Amniotic epithelial cell (primary cell): ENCODE measurements at regions not wholly inside any gene's neighbourhood (a gene's known extent, or its start where the extent isn't known, plus 50 kb on each side); places are given as distances from the start of the nearest gene placed in this dataset.

ENCODE experiments used
- DNase-seq: peaks from one replicate; pipeline ENCODE4 v3.0.0-alpha.2; 2010; ENCODE audit warnings: low read depth

DNA sequence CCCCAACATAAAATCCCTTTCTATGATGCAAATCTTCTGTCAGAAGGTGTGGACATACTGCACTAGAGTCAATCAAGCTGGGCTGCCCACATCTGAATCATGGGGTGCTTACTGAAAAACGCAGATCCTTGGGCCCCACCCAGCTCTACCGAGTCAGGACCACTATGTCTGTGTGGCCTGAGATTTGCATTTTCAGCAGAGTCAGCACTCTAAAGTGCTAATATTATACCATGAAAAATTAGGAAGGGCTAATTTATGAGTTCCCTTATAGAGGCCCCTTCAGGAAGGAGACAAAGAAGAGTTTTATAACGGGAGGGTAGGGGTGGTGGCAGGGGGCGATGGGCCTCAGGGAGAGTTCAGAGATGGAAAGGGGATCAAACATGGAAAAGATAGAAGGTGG lies 163.3 kb upstream of the NABP1 start:
- DNase-seq: peak; percentile 11

DNA sequence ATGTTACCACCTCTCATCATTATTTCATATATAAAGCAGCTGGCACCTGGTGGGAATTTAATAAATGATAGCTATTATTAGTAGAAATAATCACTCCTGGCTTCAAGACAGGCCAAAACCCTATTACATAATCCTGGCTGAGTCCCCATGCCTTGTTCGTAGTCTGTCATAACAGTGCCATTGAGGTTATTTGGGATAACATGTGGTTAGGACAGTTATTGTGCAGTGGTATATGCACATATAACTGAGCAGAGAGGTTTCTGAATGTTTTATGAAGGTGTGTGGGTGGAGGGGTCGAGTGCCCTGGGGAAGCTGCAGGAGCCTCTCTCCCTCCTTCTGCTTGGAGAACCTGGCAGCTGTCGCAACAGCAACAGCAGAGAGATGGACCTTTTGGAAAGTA lies 162.4 kb upstream of the NABP1 start:
- no peak for DNase-seq

DNA sequence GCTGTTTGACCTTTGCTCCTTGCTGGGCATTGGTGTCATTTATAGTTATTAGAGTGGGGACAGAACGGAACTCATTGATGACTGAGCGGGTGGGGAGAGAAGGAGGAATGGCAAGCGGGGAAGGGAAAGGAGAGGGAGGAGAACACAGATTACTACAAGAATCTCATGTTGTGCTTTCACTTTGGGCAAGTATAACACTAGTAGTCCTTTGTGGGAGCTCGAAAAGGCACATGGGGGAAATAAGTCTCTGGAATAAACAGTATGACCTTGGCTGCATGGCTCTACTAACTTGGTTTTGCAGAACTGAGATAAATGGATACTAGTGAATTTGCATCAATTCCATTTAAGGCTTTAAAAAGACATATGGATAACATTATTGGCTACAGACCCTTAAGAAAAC lies 161.7 kb upstream of the NABP1 start:
- no peak for DNase-seq

DNA sequence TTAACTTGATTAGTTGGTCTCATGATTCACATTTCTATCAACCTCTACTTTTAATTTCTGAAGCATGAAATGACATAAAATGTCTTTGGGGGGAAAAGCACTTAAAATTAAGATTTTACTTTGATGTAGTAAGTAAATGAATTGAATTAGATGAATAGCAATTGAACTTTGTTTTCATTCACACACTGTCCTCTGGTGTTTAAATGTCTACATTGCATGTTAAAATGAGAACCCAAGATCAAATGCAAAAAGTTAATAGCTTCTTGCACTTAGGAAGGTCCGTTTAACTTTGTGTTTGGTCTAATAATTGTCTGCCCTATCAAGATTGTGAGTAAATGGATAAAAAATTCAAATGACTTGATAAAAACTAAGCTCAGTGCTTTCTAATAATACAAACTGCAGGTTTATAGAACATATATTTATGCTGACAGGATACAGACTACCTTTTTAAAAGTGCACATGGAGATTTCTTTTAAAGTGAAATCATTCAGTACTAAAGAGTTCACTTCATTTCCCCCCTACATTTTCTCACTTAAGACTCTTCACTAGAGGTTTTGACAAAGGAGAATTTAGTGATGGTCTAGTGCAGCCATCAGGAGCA lies 156.2 kb upstream of the NABP1 start:
- peak; percentile 37 for DNase-seq

DNA sequence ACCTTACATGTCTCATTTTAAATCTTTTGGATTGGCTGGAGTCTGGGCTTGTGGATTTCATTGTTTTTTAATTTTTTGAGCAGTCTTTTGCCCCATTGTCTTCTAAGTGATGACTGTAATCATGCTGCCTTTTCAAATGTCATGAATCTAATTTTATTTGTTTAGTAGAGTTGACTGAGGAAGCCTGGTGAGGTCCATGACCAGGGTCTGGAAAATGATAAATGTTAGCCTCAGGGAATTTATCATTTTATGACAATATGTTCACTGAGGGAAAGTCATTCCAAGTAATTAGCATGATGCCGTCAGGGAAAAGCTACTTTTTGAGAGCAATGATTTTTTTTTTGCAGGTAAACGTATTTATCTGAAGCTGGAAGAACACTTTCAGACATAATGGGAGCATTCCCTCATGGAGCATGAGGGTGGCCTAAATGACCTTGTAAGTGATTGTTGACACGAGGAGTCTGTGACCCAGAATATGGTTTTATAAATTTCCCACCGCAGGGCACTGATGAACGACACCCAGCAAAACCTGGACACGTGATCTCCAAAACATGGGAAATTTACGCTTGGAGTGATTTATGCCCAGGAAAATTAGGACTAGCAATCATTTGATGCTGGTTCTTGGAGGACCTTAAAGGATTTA lies 155.3 kb upstream of the NABP1 start:
- DNase-seq: no peak

DNA sequence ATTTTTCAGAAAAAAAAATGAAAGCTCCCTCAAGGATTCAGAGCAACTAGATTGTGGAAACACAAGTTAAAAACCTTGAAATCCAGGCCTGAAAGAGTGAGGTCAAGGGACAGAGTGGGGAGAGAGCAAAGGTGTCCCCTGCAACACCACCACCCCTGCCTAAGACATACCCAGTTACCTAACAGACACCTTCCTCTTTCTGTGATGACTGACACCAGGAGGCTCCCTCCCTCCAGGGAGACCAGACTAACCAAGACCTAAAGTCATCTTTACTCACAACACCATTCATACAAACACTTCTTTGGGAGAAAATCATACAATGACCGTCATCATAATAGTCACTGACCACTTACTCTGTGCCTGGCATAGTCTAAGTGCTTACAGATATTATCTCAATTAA lies 151.8 kb upstream of the NABP1 start:
- no peak for DNase-seq

DNA sequence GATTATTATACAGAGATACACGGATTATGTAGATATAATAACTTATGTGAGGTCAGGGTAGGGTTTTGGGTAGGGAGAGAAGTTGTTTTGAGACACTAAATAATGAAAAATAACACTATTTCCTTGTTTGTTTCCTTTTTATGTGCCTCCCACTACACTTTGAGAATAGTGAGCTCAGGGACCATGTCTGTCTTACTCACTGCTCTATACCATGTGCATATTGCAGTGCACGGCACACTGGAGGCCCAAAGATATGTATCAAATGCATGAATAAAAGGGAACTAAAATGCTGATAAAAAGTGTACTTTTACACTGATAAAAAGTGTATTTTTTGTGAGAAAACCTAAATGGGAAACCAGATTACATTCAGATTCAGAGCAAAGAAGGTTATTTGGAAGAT lies 151.4 kb upstream of the NABP1 start:
- no peak for DNase-seq

DNA sequence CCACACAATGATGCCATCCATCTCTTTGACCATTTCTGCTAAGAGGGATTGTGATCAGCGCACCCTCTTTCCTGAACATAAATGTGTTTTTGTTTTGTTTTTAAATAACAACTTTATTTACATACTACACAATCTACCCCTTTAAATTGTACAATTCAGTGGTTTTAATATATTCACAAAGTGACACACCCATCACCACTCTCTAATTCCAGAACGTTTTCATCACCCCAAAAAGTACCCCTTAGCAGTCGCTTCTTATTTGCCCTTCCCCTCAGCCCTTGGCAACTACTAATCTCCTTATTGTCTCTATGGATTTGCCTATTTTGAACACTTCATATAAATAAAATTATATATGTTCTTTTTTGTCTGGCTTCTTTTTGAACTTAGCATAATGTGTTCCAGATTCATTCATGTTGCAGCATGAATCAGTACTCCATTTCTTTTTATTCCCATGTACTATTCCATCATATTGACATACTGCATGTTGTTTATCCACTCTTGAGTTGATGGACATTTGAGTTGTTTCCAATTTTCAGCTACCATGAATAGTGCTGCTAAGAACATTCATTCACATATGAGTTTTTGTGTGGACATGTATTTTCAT lies 150.9 kb upstream of the NABP1 start:
- DNase-seq: no peak

DNA sequence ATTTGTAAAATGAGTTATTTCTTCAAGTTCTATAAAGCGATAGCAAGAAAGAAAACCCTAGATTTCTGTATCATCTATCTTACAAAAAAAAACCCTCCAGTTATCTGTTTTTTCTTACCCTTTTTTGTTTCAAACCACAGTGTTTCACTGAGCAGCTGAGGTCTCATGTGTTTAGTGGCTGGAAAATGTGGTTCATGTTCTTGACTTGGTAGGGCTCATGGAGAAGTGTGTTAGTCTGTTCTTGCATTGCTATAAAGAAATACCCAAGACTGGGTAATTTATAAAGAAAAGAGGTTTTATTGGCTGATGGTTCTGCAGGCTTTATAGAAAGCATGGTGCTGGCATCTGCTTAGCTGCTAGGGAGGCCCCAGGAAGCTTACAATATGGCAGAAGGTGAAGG lies 147.3 kb upstream of the NABP1 start:
- DNase-seq: no peak

DNA sequence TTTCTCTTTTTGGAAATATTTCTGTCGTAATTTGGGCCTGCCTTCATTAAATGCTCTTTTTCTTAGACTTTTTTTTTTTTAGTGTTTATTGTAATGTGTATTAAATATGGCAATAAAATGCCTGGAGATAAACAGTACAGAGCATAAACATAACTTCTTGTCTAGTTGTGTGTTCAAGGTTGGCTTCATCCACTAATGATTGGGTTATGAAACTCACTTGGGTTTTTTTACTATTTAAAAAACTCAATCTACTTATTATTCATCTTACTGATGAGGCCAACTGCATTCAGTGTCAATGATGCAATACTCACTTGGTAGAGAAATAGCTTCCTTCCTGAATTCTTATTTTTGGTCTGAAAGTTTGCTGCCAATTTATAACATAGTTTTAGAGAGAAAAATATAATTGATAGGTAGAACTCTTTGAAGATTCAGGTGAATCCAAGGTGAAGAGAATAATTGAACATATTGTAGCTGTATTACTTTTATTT lies 144.2 kb upstream of the NABP1 start:
- DNase-seq: peak; percentile 30

DNA sequence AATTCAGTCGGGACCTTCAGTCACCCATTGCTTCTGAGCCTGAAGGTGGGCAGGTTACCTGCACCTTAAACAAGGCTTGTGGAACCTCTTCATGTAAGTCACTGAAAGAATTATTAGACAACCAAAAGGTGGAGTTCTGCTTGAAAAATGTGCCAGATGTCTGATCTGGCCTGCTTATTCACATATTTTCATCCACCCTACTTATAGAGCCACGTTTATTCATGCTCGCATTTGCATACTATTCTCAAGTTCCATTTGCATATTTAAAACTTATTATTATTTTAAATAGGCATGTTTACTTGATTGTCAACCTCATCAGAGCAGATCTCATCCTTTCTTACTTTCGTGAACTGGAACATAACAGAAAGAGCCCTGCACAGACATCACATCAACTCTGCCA lies 140.0 kb upstream of the NABP1 start:
- no peak for DNase-seq

DNA sequence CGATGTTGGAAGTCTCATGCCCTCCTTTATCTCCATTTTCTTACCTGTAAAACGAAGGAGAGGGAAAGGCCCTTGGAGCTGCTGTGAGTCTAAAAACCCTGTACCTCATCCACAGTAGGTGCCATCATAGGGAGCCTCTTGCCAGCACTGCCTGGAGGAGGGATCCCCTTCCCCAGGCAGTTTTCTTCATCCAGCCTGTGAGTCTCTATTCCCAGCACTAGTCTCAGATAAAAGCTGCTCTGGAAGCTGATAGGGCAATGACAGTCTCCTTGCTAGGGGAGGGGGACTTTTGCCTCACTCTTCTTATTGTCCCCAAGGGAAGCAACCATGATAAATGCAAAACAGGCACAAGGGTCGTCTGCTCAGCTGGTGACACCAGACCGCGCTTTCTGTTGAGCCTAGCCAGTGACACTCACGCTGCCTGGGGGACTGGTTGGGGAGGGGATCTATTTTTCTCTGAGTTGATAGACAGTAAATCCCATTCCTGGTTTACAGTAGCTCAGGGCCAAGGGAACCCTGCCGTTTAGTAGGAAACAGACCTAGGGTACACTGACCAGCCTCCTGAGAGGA lies 139.5 kb upstream of the NABP1 start:
- no peak for DNase-seq

DNA sequence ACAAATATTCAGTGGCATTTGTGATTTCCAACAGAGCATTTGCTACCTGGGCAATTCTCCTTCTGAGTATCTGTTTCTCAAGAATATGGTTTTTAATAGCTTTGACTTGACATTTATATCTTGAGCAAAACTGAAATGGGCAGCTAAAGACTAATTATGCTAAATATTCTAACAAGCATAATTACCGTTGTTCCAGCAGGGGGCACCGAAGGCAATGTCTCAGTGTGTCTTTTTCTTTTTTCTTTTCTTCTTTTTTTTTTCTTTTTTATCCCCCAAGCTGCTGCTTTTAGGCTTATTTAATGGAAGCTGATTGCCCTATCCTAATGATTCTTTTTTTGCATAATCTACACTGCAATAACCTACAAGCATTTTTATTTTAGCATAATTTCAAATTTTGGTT lies 138.9 kb upstream of the NABP1 start:
- DNase-seq: peak; percentile 24

DNA sequence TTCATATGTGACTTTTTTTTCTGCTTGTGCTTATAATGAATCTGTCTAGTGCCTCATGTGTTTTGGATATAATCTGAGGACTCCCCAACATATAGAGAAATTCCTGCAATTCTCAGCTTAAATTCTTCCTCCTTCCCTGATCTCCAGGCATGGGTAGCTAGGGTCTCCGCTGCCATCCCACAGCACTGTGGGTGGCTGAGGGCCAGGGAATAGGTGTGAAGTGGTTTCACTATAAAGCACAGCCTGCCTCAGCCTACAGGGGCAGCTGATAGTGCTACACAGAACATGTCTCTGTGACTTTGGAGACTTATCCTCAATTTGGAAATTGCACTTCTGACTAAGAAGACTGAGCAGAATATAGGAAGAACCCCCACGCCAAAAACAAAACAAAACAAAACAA lies 137.3 kb upstream of the NABP1 start:
- DNase-seq: no peak

DNA sequence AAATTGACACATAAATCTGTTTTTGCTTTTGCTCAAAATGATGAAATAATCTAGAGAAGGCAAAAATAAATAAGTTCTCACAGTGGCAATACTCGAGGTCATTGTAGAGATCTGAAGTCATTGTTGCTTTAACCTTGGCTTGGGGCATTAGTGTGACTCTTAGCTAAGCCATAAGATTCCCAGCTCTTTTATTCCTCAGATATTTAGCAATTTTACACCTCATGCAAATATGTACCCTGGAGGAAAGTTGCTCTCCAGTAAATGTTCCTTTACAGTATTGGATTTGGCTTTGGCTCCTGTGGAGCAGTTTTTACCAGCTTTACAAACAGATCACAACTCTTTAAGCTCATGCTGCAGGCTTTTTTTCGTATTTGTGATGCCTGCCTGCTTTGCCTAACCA lies 134.2 kb upstream of the NABP1 start:
- DNase-seq: no peak

DNA sequence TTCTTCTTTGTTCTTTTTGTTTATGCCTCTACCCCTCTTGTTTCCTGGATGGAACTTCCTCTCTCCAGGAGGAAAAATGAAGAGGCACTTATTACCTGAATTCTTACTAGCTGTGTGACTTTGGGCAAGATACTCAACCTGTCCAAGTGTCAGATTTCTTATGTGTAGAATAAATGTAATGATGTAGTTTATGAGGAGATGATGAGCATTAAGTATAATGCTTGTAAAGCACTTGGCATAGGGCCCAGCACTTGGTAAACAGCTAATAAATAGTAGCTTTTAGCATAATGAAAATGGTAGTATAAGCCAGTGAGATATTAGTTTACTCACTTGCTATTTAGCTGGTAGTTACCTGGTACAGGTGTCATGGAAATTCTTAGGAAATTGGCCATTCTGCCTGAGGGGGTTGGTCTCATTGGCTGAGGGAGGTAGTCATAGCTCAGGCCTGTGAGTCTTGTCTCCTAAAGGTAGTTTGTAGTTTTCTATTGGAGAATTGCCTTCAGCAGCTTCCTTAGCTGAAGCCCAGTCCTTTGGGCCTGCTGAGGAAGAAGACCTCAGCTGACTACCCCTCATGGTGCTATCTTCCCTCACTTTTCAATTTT lies 133.4 kb upstream of the NABP1 start:
- DNase-seq: no peak

DNA sequence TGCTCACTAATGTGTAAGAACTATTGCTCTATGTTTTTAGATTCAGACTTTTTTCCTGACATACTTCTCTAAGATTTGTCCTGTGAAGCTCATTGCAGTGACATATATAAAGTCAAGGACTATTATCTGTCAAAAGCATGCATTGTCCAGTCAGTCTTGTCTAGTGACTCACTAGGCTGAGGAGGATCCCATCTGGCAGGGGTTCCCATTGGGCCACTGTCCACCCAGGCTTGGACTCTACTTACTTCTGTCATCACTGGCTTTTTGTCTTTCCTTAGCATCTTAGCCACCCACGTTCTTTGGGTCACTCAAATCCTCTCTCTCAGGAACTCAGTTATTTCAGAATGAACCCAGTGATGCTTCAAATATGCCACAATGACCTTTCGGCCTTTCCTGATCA lies 132.6 kb upstream of the NABP1 start:
- DNase-seq: no peak

DNA sequence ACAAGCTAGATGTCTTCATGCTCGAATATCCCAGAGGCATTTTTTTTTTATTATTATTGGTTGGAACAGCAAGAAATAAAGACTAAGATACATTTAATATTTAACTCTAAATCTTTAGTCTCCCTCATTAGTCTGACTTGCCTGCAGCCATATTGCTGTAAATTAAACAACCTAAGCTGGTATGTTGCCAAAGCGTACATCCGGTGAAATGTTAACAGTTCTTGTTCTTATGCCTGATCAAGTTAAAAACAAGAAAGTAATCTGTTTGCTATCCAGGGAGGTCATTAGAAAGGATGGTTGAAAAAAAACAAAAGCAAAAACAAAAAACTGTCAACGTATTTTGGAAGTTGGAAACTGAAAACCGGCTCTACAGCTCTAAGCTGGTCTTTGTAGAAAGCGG lies 125.9 kb upstream of the NABP1 start:
- no peak for DNase-seq

DNA sequence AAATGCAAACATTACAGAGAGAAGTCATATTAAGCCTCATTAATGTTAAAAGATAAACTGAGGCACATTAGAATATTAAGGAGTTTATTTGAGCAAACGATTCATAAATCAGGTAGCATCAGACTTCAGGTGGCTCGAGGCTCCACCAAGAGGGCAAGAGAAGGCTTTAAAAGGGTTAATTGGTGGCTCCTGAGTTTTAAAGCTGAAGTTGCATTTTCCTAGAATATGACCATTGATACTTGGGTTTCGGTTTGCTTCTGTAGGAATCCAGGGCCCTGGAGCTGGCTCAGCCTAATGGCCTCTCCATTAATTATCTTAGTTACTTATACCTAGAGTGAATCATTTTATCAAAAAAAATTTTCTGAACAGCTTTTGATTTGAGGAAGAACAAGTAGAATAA lies 123.7 kb upstream of the NABP1 start:
- DNase-seq: no peak

DNA sequence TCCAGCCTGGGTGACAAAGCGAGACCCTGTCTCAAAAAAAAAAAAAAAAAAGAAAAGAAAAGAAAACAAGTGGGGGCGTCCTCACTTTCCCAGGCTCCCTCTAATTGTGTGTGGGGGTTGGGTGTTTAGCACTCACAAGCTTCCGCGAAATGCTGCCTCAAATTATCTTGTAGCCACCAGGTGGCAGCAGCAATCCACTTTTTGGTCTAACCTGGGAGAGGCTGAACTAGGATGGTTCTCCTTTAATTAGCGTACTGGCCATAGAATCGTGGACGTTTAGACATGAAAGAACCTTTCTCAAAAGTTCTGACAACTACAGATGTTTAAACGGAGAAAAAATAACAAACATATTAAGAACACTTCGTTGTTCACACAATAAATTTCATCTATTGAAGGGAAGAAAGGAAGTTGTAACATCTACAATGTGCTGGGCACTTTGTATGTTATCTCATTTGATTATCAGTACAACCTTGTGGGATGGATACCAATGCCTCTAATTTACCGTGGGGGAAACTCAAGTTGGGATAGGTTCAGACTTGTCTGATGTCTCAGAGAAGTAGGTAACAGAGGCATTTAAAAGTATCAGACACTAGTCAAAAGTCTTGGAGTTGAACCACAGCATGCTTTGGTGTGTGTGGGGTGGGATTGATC lies 122.7 kb upstream of the NABP1 start:
- DNase-seq: peak; percentile 74

DNA sequence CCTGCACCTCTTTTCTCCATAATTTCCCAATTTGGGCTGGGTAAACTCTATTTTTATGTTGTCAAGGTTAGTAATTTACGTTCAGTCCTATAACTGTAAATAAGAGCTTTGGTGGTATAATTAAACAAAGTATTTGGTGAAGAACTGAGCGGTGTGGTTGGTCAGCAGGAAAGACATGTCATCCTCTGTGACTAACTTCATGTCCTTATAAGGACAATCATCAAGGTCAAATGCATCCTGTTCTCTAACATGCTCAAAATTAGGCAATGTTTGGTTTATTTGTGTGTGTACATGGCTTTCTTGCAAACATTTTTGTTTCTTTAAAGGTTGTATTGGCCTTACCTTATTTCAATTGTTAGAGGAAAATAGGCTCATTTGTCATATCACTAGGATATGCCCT lies 121.5 kb upstream of the NABP1 start:
- DNase-seq: peak; percentile 56

DNA sequence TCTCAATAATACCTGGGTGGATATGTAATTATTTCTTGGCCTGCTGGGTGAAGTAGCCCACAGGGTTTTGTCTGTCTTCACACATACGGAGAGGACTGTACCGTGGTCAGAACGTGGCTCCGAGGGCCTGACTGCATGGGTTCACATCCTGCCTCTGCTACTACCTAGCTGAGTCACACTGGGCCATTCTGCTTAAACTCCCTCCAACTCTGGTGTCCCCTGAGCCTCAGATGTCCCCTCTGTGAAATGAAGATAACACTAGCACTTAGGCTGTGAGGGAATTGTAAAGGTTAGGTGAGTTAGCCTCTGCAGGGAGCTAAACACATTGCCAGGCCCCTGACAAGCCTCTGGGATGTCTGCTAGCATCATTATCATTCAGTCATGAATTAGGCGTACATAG lies 120.1 kb upstream of the NABP1 start:
- DNase-seq: no peak

DNA sequence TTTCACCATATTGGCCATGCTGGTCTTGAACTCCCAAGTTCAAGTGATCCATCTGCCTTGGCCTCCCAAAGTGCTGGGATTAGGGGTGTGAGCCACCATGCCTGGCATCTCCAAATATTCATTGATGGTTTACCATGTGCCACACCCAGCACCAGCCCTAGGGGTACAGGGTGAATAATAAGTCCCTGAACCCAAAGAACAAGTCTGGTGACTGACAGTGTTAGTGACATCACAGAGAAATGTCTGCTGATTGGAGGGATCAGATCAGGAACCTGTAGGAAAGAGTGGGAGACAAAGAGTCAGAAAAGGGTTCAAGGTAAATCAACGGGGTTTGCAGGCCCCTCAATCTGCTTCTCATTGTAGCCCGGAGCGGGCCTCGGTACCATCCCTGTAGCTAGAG lies 118.4 kb upstream of the NABP1 start:
- no peak for DNase-seq
